Endothelial cell of umbilical vein (primary cell): ENCODE measurements at regions not wholly inside any gene's neighbourhood (a gene's known extent, or its start where the extent isn't known, plus 50 kb on each side); places are given as distances from the start of the nearest gene placed in this dataset.

Experiments used
- BruUV-seq: library from RNA; stranded (reverse); fragments of 400-500 nt; replicated peaks from 2 replicates; lab custom pipeline; 2021; lab: Mats Ljungman, UMichigan
- CTCF ChIA-PET: fragments of 300-600, 350-600 bp; sonication (Branson Sonifier 250); formaldehyde crosslinking; loops from one replicate; lab custom pipeline; 2021; ENCODE audit warnings: antibody characterized with exemption, inconsistent platforms; lab: Charles Lee
- POLR2A ChIA-PET: fragments of 300-600, 350-600 bp; sonication (Branson Sonifier 250); formaldehyde crosslinking; loops from one replicate; lab custom pipeline; 2021; ENCODE audit warnings: antibody characterized with exemption, inconsistent platforms; lab: Charles Lee
- DNase-seq: peaks from one replicate; pipeline ENCODE4 v3.0.0-alpha.2; 2011; ENCODE audit warnings: low read depth, low spot score
- FAIRE-seq: peaks from 2 replicates; lab custom pipeline; 2011; peaks lifted over from hg19 to GRCh38; lab: Jason Lieb, UNC
- H2AFZ ChIP-seq: 2 replicates; pipeline ENCODE4 v1.6.0; 2012; ENCODE audit warnings: low read depth, low read length, control low read depth, inconsistent platforms
- H3K27ac ChIP-seq: 2 replicates; pipeline ENCODE4 v1.5.1; 2011; ENCODE audit warnings: low read depth, mild to moderate bottlenecking, control low read depth, low read length, moderate library complexity; ENCODE audit not compliant: insufficient read depth
- H3K27me3 ChIP-seq, 2 experiments: 2 replicates each; pipeline versions ENCODE4 v1.6.0 to v1.6.1; 2011; ENCODE audit warnings: low read length in 2 of 2, mixed read lengths in 1 of 2; ENCODE audit not compliant: control insufficient read depth in 2 of 2, insufficient read depth in 2 of 2
- H3K36me3 ChIP-seq, 2 experiments: 2 replicates in 1 of 2; 3 replicates in 1 of 2; pipeline ENCODE4 v1.5.1; 2011; ENCODE audit warnings: low read length in 2 of 2, mild to moderate bottlenecking in 1 of 2, moderate library complexity in 1 of 2; ENCODE audit not compliant: control insufficient read depth in 2 of 2, insufficient read depth in 2 of 2; ENCODE audit errors: extremely low read depth in 1 of 2
- H3K4me1 ChIP-seq: 3 replicates; pipeline ENCODE4 v1.5.1; 2011; ENCODE audit warnings: mild to moderate bottlenecking, low read length; ENCODE audit not compliant: control insufficient read depth, insufficient read depth; ENCODE audit errors: extremely low read depth
- H3K4me2 ChIP-seq: 2 replicates; pipeline ENCODE4 v1.6.1; 2011; ENCODE audit warnings: low read length, control low read depth, mixed read lengths; ENCODE audit not compliant: insufficient read depth
- H3K4me3 ChIP-seq, 3 experiments: fragments of 200-600 bp in 1 of 3; sonication (generic), shearing (Covaris generic) in 1 of 3; replicated peaks in 1 of 3; 2 replicates each; pipeline ENCODE4 v1.5.1; 2011 to 2016; ENCODE audit warnings: control low read depth in 3 of 3, low read length in 3 of 3, mild to moderate bottlenecking in 2 of 3, inconsistent platforms in 1 of 3, low read depth in 1 of 3, moderate library complexity in 1 of 3; ENCODE audit not compliant: insufficient read depth in 1 of 3
- H3K79me2 ChIP-seq: 2 replicates; pipeline ENCODE4 v1.6.0; 2012; ENCODE audit warnings: low read length, inconsistent platforms; ENCODE audit not compliant: control insufficient read depth, insufficient read depth
- H3K9ac ChIP-seq: replicated peaks from 2 replicates; pipeline ENCODE3; 2011; ENCODE audit warnings: low read length, control low read depth; ENCODE audit not compliant: insufficient read depth; ENCODE audit errors: extremely low read depth
- H3K9me1 ChIP-seq: replicated peaks from 3 replicates; pipeline ENCODE4 v1.6.0; 2011; ENCODE audit warnings: mild to moderate bottlenecking, low read length; ENCODE audit not compliant: control insufficient read depth, insufficient read depth; ENCODE audit errors: extremely low read depth
- H3K9me3 ChIP-seq: replicated peaks from 2 replicates; pipeline ENCODE4 v1.5.1; 2012; ENCODE audit warnings: low read length, inconsistent platforms; ENCODE audit not compliant: control insufficient read depth, insufficient read depth
- H4K20me1 ChIP-seq: replicated peaks from 2 replicates; pipeline ENCODE3; 2011; ENCODE audit warnings: mild to moderate bottlenecking, low read length; ENCODE audit not compliant: control insufficient read depth, insufficient read depth; ENCODE audit errors: extremely low read depth
- EZH2 ChIP-seq: IDR thresholded peaks from 2 replicates; pipeline ENCODE4 v1.6.1; 2012; ENCODE audit warnings: borderline replicate concordance, low read depth, mild to moderate bottlenecking, moderate library complexity, low read length, inconsistent platforms; ENCODE audit not compliant: severe bottlenecking
- FOS ChIP-seq: IDR thresholded peaks from 2 replicates; pipeline ENCODE4 v1.6.1; 2011; ENCODE audit warnings: mild to moderate bottlenecking, low read length, moderate library complexity, borderline replicate concordance; ENCODE audit not compliant: insufficient read depth
- JUN ChIP-seq: IDR thresholded peaks from 2 replicates; pipeline ENCODE4 v1.6.1; 2011; ENCODE audit warnings: borderline replicate concordance, low read depth; ENCODE audit not compliant: insufficient read length, insufficient read depth
- MYC ChIP-seq: IDR thresholded peaks from one replicate; pipeline ENCODE4 v1.6.1; 2011; ENCODE audit warnings: mild to moderate bottlenecking, low read depth, low read length
- POLR2A ChIP-seq: IDR thresholded peaks from 2 replicates; pipeline ENCODE4 v1.6.1; 2012; ENCODE audit warnings: low read depth, mild to moderate bottlenecking, control low read depth, low read length
- POLR2AphosphoS5 ChIP-seq: IDR thresholded peaks from 2 replicates; pipeline ENCODE4 v1.6.1; 2012; ENCODE audit warnings: low read depth, mild to moderate bottlenecking, control low read depth, low read length, moderate library complexity; ENCODE audit not compliant: insufficient read depth
- dilution Hi-C: fragments of 300-500 bp; cut with MboI; formaldehyde crosslinking; loops from one replicate; pipeline ENCODE4 v1.15.0; 2019; ENCODE audit warnings: low sequenced_read_pairs; ENCODE audit not compliant: extremely low pct_ligation_motif_present
- intact Hi-C: fragments of 100-400 bp; cut with micrococcal nuclease; formaldehyde crosslinking; loops from one replicate; pipeline ENCODE4 v1.10.0; 2022
- TF ChIP-seq, protein P1 (sequence below): IDR thresholded peaks from 2 replicates; pipeline ENCODE4 v1.6.1; 2011; ENCODE audit not compliant: insufficient read depth, insufficient read length

DNA sequence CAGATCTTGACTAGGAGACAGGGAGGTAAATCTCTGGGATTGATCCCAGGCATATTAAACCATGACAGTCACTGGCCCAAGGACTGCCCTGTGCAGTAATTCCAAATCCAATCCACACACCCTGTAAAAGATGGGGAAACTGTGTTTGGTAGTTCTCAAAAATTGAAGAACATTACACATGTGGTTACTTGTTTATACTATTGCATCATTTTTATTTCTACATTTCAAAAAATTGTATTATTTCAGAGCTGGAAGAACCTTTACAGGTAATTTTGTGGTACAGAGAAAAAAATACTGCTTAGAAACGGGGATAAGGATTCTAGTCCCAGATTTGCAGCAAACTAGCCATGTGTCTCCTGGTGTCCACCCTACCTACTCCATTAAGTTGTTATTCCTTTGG lies 400.5 kb downstream of the LRIG3 start:
- no TSS peak for BruUV-seq
- CTCF ChIA-PET = no interaction called here
- Histone ChIP-seq H3K36me3 (no peaks in the 10 kb centered on the region), H3K4me2 (no peak overlapping the region), H3K79me2 (no peaks in the 10 kb centered on the region), H3K4me1 (no peaks in the 10 kb centered on the region), H3K27me3 (no peaks in the 10 kb centered on the region), H4K20me1 (no peaks in the 10 kb centered on the region), H3K9me3 (peaks cover 2% of the 10 kb centered on the region), H2AFZ (no peak overlapping the region), H3K9me1 (no peaks in the 10 kb centered on the region), H3K27ac (no peak overlapping the region), H3K4me3 (no peak overlapping the region), H3K9ac (no peak overlapping the region)
- POLR2A ChIA-PET = no interaction called here
- TF ChIP-seq, protein P1, sequence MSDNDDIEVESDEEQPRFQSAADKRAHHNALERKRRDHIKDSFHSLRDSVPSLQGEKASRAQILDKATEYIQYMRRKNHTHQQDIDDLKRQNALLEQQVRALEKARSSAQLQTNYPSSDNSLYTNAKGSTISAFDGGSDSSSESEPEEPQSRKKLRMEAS = no peak
- no peak for TF ChIP-seq JUN
- TF ChIP-seq MYC = no peak
- no peak for TF ChIP-seq EZH2
- TF ChIP-seq POLR2A = no peak
- no peak for TF ChIP-seq POLR2AphosphoS5
- dilution Hi-C loops (no loop called here), intact Hi-C loops (no loop called here)
- DNase-seq (no peak), FAIRE-seq (no peak)

DNA sequence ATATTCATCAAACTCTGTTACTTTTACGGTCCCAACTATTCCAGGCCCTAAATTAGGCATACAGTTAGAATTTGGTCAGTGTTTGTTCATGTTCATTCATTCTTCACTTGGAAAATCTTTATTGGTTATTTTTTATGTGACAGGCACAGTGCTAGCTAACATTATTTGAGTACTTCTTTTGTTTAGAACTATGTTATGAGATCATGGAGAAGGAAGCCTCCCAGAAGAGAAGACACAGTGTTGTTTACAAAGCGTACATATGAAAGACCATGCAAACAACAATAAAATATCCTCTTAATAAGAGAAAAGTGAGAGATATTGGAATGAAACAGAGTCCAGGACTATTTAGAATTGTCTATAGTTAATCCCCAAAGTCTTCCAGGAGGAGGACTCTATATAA lies 399.2 kb downstream of the LRIG3 start:
- no peak overlapping the region for H2AFZ ChIP-seq
- ChIA-PET CTCF (interaction anchor here (1.0 to 1.4 kb wide), 2 partner anchors 20 to 538 kb away, joined by 3 read pairs; no protein-coding TSS in a partner anchor), POLR2A (no interaction called here)
- H3K79me2 ChIP-seq = no peaks in the 10 kb centered on the region
- no peaks in the 10 kb centered on the region for H3K9me1 ChIP-seq
- DNase-seq = no peak
- no peaks in the 10 kb centered on the region for H3K27me3 ChIP-seq
- BruUV-seq = no TSS peak
- dilution Hi-C loops (no loop called here), intact Hi-C loops (no loop called here)
- H4K20me1 ChIP-seq = no peaks in the 10 kb centered on the region
- no peak for FAIRE-seq
- no peaks in the 10 kb centered on the region for H3K36me3 ChIP-seq
- H3K27ac ChIP-seq = no peak overlapping the region
- peaks cover 2% of the 10 kb centered on the region for H3K9me3 ChIP-seq
- no peak overlapping the region for H3K4me3 ChIP-seq
- TF ChIP-seq MYC = no peak
- no peak for TF ChIP-seq FOS
- TF ChIP-seq EZH2 = no peak
- no peak for TF ChIP-seq POLR2A
- H3K4me2 ChIP-seq = no peak overlapping the region
- no peaks in the 10 kb centered on the region for H3K4me1 ChIP-seq
- H3K9ac ChIP-seq = no peak overlapping the region
